RPMI7951 (cell line): ENCODE measurements at regions not wholly inside any gene's neighbourhood (a gene's known extent, or its start where the extent isn't known, plus 50 kb on each side); places are given as distances from the start of the nearest gene placed in this dataset.

ENCODE experiments used
- DNase-seq: peaks from one replicate; pipeline ENCODE4 v3.0.0-alpha.2; 2012; ENCODE audit warnings: low read depth

DNA sequence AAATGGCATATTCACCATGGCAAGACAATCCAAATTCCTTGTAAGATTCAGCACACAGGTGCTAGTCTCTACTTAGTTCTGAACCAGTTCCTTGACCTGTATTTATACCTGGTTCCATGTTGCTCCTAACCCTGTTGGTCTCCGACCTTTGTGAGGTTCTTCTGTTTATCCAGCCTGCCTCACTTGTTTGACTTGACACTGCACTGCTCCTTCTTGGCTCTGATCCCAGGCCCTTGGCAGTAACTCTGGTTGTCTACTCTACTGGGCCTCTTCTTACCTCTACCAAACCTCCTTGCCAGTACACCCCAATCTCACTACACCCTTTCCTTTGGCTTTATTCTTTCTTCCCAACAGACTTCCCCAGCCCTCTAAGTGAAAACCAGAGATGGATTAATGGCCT is 419.4 kb upstream of the USP24 start:
- DNase-seq: no peak

DNA sequence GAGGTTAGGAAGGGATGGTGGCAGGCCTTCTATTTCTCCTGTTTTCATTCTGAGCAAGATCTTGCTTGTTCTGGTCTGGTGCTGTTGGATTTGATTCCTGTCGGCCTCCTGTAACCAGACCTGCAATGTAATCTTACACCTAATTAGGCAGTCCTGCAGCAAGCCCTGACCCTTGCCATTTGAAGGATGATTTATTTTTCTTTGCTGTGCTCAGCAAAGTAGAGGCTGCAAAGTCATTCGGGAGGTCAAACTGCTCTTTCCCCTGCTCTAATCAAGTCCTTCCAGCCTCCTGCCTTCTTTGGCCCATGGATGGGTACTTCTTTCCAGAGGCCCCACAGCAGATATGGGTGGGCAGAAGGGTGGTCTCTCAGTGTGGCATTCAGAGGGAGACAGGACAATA is 417.7 kb upstream of the USP24 start:
- DNase-seq: no peak

GRCh38 chr1:55632058-55632457 is 416.9 kb upstream of the USP24 start:
- DNase-seq: peak; percentile 41

GRCh38 chr1:55631509-55631908 is 416.3 kb upstream of the USP24 start:
- no peak for DNase-seq

DNA sequence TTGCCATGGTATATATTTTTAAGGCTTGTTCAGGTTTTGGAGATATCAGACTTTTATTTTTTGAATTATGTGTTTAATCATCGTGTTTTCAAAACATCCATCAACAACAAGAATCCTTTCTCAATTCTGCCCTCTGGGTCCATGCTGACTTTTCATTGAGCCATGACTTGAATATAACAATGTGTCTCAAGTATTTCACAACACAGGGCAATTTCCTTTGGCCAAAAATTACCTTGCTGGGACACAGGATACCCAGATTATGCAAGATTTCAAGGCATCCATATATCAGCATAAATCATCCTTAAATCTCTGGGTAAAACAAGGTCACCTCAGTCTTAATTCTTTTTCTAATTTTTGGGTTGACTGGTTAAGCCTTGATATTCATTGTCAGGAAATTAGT is 411.2 kb upstream of the USP24 start:
- DNase-seq: no peak

DNA sequence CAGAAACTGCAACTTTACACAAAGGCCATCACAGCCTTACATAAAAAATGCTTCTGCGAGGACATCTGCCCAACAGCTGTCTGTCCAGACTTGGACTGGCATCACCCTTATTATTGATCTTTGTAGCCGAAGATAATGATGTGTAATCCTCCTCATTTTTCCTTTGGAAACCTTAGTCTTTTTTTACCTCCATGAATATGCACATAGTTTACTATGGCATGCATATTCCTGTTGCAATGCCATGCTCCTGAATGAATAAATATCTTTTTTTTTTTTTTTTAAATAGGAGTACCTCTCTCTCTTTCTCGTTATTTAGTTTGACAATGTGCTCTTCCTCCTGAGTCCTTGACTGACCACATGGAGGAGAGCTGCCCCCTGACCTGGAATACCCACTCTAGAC is 409.6 kb upstream of the USP24 start:
- no peak for DNase-seq

- DNase-seq: peak; percentile 46
These were observed 408.1 kb upstream of the USP24 start for GRCh38 chr1:55623311-55623710.

GRCh38 chr1:55622074-55622473 is 406.9 kb upstream of the USP24 start:
- no peak for DNase-seq

- no peak for DNase-seq
These were observed 403.0 kb upstream of the USP24 start for GRCh38 chr1:55618199-55618598.

- DNase-seq: no peak
These were observed 402.3 kb upstream of the USP24 start for GRCh38 chr1:55617288-55617982.

GRCh38 chr1:55612988-55613387 is 397.8 kb upstream of the USP24 start:
- peak; percentile 58 for DNase-seq

- no peak for DNase-seq
These were observed 396.0 kb upstream of the USP24 start for GRCh38 chr1:55611123-55611522.

- DNase-seq: no peak
These were observed 395.0 kb upstream of the USP24 start for GRCh38 chr1:55610203-55610602.

- DNase-seq: no peak
These were observed 394.5 kb upstream of the USP24 start for GRCh38 chr1:55609630-55610029.

DNA sequence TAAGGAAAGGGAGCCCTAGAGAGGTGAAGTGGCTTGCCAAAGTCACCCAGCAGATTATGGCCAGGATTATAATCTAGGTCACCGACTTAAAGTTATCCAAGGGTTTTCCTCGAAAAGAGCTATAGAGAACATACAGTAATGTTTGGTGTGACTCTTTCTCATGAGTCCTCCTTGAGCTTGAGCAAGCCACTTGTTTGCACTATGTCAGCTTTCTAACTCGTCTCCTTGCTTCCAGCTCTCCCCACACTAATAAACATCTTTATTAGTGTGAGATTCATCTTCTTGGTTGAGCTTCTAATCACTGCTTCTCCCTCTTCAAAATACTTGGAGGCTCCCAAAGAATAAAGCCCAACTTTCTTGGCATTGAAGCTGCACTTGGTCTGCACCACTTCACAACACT is 390.0 kb upstream of the USP24 start:
- DNase-seq: no peak

- no peak for DNase-seq
These were observed 389.6 kb upstream of the USP24 start for GRCh38 chr1:55604749-55605148.

DNA sequence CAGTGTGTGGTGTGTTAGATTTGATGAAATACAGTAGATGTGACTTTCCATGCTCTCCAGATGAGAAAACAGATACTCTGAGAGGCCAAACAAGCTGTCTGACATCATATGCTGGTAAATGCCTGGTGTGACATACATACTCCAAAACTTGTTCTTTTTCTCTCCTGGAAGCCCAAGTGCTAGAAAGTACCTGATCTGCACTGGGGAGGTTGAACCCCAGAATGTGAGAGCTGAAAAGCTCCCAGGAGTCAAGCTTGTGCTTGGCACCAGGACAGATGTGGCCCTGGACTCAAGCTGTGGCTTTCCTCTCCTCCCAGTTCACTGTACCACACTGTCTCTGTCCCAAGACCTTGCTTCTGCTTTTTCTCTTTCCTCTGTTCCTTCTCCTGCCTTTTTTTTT is 389.0 kb upstream of the USP24 start:
- no peak for DNase-seq

DNA sequence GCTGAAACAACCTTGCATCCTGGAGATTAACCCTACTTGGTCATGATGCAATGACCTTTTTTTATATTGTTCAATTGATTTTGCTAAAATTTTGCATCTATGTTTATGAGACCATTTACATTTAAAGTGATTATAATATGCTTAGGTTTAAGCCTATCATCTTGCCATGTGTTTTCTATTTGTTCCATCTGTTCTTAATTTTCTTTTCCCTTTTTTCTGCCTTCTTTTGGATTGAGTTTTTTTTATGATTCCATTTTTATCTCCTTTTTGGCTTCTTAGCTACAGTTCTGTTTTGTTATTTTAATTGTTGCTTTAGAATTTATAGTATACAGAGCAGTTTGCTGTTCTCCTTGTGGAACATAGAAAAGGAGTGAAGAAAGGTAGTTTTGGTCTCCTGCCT is 385.1 kb upstream of the USP24 start:
- DNase-seq: no peak

- DNase-seq: no peak
These were observed 382.7 kb upstream of the USP24 start for GRCh38 chr1:55597910-55598309.

- no peak for DNase-seq
These were observed 379.5 kb upstream of the USP24 start for GRCh38 chr1:55594701-55595100.

GRCh38 chr1:55593298-55593697 is 378.1 kb upstream of the USP24 start:
- no peak for DNase-seq

- DNase-seq: no peak
These were observed 377.0 kb upstream of the USP24 start for GRCh38 chr1:55592122-55592521.

DNA sequence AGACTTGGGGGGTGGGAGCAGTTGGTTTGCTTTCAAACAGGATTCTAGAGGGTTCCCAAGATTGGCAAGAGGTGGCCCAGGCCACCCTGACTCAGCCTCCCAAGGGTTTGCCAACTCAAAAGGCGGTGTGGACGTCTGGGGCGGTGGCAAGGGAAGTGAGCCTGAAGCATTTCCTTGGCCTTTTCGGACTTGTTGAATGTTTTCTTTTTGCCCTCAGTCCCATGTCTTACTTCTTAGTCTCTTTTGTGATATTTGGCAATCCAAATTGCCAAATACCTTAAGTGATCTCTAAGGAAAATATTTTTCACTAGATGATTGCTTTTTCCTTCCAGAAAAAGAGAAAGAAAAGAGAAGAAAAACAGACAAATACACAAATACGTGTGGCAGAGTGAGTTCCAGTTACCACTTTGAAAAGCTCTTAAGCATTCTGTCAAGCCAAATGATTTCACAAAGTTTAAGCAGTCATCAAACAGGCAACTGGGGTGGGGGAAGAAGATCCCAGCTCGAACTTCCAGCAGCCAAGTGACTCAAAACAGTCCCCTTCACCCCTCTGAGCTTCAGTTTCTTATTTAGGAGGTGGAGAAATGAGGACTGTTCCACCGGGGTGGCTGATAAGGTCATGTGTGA is 374.6 kb upstream of the USP24 start:
- peak; percentile 43 for DNase-seq

DNA sequence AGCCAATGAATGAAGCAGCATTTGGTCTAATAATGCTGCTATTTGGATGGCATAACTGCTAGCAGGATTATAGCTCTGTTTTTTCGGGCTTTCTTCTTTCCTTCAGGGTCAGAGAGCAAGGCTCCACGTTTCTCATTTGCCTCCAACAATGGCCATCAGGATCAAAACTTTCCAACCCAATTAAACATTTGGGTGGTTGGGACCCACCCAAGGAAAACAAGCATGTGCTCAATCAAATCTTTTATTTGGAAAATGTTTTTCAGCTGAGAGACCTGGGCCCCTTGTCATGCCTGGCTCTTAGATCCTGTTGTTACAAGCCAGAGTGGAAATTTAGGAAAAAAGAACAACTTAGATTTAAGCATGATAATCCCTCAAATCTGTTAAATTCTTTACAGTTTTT is 373.1 kb upstream of the USP24 start:
- DNase-seq: no peak
